Keratinocyte (primary cell): ENCODE measurements at regions not wholly inside any gene's neighbourhood (a gene's known extent, or its start where the extent isn't known, plus 50 kb on each side); places are given as distances from the start of the nearest gene placed in this dataset.

Experiments
- CTCF ChIP-seq, 3 experiments: IDR thresholded peaks in 1 of 3; conservative IDR thresholded peaks in 1 of 3; optimal IDR thresholded peaks in 1 of 3; 2 replicates in 2 of 3; 3 replicates in 1 of 3; pipeline versions ENCODE3 to v1.5.1; 2011; ENCODE audit warnings: low read length in 3 of 3, mild to moderate bottlenecking in 3 of 3, moderate library complexity in 2 of 3, control low read depth in 1 of 3, inconsistent platforms in 1 of 3; ENCODE audit not compliant: insufficient read depth in 2 of 3; ENCODE audit errors: extremely low read depth in 1 of 3
- EZH2 ChIP-seq: IDR thresholded peaks from one replicate; pipeline ENCODE4 v1.6.1; 2012; ENCODE audit warnings: inconsistent platforms, mild to moderate bottlenecking, low read length, moderate library complexity

- TF ChIP-seq EZH2, result no peak
- no peak for TF ChIP-seq CTCF (optimal IDR thresholded peaks at IDR 0.05 in 1 of 3, IDR thresholded peaks at IDR 0.05 in 1 of 3, conservative IDR thresholded peaks at IDR 0.05 in 1 of 3; ENCODE audit: extremely low read depth in 1 of 3, insufficient read depth in 2 of 3, low read length in 3 of 3)
These were observed 437.5 kb downstream of the TMEM232 start for GRCh38 chr5:110288766-110289511.
